ENCODE measurements at regions not wholly inside any gene's neighbourhood (a gene's known extent, or its start where the extent isn't known, plus 50 kb on each side); places are given as distances from the start of the nearest gene placed in this dataset.

DNA sequence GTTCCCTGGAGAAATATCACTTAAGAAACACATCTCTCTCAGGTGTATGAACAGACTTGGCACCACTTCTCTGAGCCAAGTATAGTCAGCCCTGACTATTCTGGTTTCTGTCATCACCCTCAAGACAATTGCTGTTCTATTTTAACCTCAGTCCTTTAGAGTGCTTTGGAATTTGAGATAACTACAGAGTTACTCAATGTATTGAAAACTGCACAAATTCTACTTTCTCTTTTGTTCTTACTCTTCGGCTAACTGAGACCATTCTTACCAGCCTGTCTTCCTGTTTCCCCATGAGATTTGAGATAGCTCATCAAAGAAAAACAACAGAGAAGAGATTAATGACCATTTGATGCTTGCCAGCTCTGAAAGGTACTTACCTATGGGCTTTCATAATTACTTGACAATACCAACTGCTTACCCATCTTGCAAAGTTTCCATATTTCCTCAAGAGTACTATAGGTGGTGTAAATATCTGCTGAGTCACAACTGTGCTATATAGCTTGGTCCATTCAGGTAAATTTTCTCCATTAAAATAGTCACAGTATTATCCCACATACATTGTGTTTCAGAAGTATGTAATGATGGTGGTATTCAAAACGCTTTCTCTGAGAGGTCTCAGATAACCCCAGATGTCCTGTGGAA lies 467.5 kb upstream of the CHST9 start:
- Mint-ChIP-seq H3K36me3 (no peaks in the 10 kb centered on the region), H3K9me3 (peaks cover 0 to 4% of the 10 kb centered on the region in 2 donors), H3K27ac (no peak overlapping the region)
- ATAC-seq (no peak), DNase-seq (ENCODE audit: low spot score in 2 of 2) (no peak)

- DNase-seq (ENCODE audit: low spot score in 2 of 2): no peak
- Mint-ChIP-seq H3K27ac (no peak overlapping the region), H3K9me3 (peaks cover 4% of the 10 kb centered on the region in 2 donors), H3K36me3 (no peaks in the 10 kb centered on the region)
- ATAC-seq: no peak
These were observed 464.5 kb upstream of the CHST9 start for GRCh38 chr18:27649621-27650020.

- H3K27ac Mint-ChIP-seq: no peak overlapping the region
- no peak for ATAC-seq
- peaks cover 7% of the 10 kb centered on the region in 2 donors for H3K9me3 Mint-ChIP-seq
- H3K36me3 Mint-ChIP-seq: no peaks in the 10 kb centered on the region
- DNase-seq (ENCODE audit: low spot score in 2 of 2): no peak
These were observed 460.8 kb upstream of the CHST9 start for GRCh38 chr18:27645929-27646328.

- Mint-ChIP-seq H3K36me3 (no peaks in the 10 kb centered on the region), H3K9me3 (peaks cover 6 to 8% of the 10 kb centered on the region in 2 donors), H3K27ac (no peak overlapping the region)
- ATAC-seq (no peak), DNase-seq (ENCODE audit: low spot score in 2 of 2) (no peak)
These were observed 451.5 kb upstream of the CHST9 start for GRCh38 chr18:27636576-27637085.

DNA sequence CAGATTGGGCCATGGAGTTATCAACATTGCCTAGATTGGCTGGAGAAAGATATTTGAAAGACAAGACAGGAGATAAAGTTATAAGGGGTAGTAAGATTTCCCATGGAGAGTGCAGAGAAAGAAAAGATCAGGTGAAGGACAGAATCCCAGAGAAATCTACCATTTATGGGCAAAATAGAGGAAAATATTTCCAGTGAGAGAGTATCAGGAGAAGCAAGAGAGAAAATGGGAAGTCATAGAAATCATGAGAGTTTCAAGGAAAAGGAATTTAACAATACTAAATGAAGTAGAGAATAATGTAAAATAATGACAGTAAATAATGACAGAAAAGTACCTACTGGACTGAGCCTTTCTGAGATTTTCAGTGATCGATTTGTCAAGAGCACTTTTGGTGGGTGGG lies 447.6 kb upstream of the CHST9 start:
- DNase-seq (ENCODE audit: low spot score in 2 of 2): no peak
- H3K27ac Mint-ChIP-seq: no peak overlapping the region
- H3K9me3 Mint-ChIP-seq: peaks cover 6 to 8% of the 10 kb centered on the region in 2 donors
- no peak for ATAC-seq
- H3K36me3 Mint-ChIP-seq: no peaks in the 10 kb centered on the region

DNA sequence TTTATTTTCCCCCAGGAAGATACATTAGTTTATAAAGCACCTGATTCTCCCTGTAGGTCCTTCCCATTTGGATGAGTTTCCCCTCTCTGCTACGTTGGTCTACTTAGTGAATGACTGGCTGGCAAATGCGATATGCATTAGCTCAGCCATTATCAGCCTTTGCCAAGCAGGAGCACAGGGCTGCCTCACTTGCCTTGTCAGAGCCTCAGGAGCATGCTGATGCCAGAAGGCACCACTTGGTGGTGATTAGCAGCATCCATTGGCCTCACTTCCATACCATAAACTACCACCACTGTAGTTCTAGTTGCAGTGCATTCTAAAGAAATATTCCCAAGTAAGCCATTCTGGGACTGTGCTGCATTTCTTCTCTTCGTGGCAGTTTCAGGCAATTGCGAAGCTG lies 442.8 kb upstream of the CHST9 start:
- no peaks in the 10 kb centered on the region for H3K36me3 Mint-ChIP-seq
- no peak for DNase-seq (ENCODE audit: low spot score in 2 of 2)
- no peaks in the 10 kb centered on the region for H3K9me3 Mint-ChIP-seq
- ATAC-seq: no peak
- H3K27ac Mint-ChIP-seq: no peak overlapping the region

DNA sequence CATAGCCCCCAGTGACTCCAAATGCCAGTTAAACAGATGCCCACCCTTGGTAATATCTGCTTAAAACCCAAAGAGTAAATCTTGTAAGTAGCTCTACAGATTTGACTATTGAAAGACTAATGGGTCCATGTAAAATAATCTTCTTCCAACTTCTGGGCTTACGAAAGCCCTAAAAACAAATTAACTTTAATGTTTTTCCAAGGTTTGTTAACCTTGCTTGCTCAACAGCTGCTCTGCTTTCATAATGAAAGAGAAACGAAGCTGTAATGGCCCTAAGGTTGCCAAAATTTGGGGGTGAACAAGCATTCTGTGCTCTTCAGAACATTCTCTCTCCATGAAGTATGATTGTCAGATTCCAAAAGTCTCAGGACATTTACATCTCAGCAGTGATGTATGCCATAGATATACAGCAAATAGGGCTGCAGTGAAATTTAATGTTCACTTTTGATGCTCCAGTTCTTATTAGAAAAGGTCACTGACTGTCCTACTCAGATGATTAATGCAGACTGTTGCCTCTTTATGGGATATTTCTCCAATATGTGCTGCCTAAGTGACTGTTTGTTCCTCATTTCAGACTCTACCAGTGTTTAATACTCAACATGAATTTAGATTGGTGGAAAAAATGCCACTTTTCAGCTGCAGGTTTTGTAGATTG lies 436.3 kb upstream of the CHST9 start:
- Mint-ChIP-seq H3K9me3 (peaks cover 3 to 10% of the 10 kb centered on the region in 2 donors), H3K27ac (no peak overlapping the region), H3K36me3 (no peaks in the 10 kb centered on the region)
- DNase-seq (ENCODE audit: low spot score in 2 of 2): no peak
- no peak for ATAC-seq

- peaks cover 3 to 14% of the 10 kb centered on the region in 2 donors for H3K9me3 Mint-ChIP-seq
- H3K36me3 Mint-ChIP-seq: no peaks in the 10 kb centered on the region
- H3K27ac Mint-ChIP-seq: no peak overlapping the region
- ATAC-seq (no peak), DNase-seq (ENCODE audit: low spot score in 2 of 2) (no peak)
These were observed 434.8 kb upstream of the CHST9 start for GRCh38 chr18:27619906-27620305.

DNA sequence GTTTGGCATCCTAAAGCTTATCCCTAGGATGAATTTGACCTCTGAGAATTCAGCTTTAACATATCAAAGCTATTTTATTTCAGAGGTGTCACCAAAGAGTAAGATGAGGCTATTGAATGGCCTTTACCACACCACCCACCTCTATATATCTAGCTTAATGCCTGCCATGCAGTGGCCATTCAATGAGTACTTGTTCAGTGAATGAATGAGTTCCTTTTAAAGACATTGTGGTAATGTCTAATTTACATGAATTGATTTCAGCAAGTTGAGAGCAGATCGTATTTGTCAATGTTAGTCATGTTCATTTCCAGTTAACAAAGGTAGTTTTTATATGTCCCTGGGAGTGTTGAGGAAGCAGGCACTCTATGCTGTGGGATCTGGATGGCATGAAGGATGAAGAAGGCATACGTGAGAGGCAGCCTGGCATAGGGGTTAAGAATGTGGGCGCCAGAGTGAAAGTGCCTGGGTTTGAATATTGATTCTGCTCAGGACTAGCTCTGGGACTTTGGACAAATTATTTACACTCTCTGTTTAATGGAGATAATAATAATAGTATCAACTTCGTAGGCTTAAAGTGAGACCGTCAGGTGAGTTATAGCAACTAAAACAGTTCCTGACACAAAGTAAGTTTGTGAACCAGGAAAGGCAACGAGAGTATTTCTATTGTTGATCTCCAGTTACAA lies 434.1 kb upstream of the CHST9 start:
- Mint-ChIP-seq H3K36me3 (no peaks in the 10 kb centered on the region), H3K9me3 (peaks cover 3 to 14% of the 10 kb centered on the region in 2 donors), H3K27ac (no peak overlapping the region)
- no peak for DNase-seq (ENCODE audit: low spot score in 2 of 2)
- no peak for ATAC-seq

DNA sequence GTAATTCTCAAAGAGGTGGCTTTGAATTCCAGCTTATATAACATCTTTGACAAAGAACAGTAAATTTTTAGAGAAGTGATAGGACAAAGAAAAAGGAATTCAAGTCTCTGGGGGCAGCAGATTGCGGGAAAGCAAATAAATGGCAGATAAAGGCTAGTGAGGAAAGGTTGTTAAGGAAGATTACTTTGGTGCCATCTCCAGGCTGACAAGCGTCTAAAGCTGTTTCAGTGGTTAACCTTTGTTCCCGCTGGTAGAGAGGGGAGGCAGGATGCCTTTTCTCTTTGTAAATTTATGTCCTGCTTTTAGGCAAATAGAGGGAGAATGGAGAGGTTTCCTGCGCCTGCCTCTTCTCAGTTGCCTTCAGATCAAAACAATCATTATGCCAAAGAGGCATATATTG lies 431.2 kb upstream of the CHST9 start:
- H3K9me3 Mint-ChIP-seq: peaks cover 3 to 14% of the 10 kb centered on the region in 2 donors
- DNase-seq (ENCODE audit: low spot score in 2 of 2): no peak
- ATAC-seq: no peak
- H3K36me3 Mint-ChIP-seq: no peaks in the 10 kb centered on the region
- H3K27ac Mint-ChIP-seq: no peak overlapping the region

- no peaks in the 10 kb centered on the region for H3K36me3 Mint-ChIP-seq
These were observed 430.1 kb upstream of the CHST9 start for GRCh38 chr18:27614951-27615844.

GRCh38 chr18:27609221-27609620 lies 424.1 kb upstream of the CHST9 start:
- Mint-ChIP-seq H3K36me3 (no peaks in the 10 kb centered on the region), H3K27ac (no peak overlapping the region), H3K9me3 (peaks cover 0 to 7% of the 10 kb centered on the region in 2 donors)
- DNase-seq (ENCODE audit: low spot score in 2 of 2): no peak
- ATAC-seq: no peak

More at GRCh38 chr18:27614951-27615844, 430.1 kb upstream of the CHST9 start:
- peaks cover 3 to 14% of the 10 kb centered on the region in 2 donors for H3K9me3 Mint-ChIP-seq
- DNase-seq (ENCODE audit: low spot score in 2 of 2) (no peak), ATAC-seq (no peak)
- no peak overlapping the region for H3K27ac Mint-ChIP-seq

DNA sequence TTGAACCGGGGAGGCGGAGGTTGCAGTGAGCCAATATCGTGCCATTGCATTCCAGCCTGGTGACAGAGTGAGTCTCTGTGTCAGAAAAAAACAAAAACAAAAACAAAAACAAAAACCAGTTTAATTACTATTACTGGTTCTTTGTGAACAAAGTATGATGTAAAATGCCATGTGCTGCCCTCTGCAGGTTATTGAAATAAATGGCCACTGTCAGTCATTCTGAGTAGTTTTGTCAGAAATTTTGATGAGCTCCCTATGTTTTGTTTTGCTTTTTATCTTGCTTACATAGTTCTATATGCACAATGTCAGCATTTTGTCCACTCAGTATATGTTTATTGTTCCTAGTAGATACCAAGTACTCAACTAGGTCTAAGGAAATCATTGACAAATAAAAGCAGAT lies 423.6 kb upstream of the CHST9 start:
- Mint-ChIP-seq H3K9me3 (peaks cover 0 to 7% of the 10 kb centered on the region in 2 donors), H3K27ac (no peak overlapping the region), H3K36me3 (no peaks in the 10 kb centered on the region)
- DNase-seq (ENCODE audit: low spot score in 2 of 2) (no peak), ATAC-seq (no peak)

- Mint-ChIP-seq H3K9me3 (peaks cover 0 to 7% of the 10 kb centered on the region in 2 donors), H3K36me3 (no peaks in the 10 kb centered on the region), H3K27ac (no peak overlapping the region)
- no peak for DNase-seq (ENCODE audit: low spot score in 2 of 2)
- ATAC-seq: no peak
These were observed 423.1 kb upstream of the CHST9 start for GRCh38 chr18:27608174-27608573.

DNA sequence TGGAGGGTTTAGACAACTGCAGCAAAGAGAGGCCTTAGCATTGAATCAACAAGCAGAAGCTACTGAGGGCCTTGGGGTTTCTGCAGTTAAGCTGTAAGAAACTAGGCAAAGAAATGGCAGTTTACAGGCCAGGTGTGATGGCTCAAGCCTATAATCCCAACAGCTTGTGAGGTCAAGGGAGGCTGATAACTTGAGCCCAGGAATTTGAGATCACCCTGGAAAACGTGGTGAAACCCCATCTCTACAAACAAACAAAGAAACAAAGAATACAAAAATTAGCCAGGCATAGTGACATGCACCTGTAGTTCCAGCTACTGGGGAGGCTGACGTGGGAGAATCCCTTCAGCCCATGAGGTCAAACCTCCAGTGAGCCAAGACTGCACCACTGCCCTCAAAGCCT lies 421.6 kb upstream of the CHST9 start:
- DNase-seq (ENCODE audit: low spot score in 2 of 2) (no peak), ATAC-seq (no peak)
- H3K9me3 Mint-ChIP-seq: peaks cover 0 to 7% of the 10 kb centered on the region in 2 donors
- no peak overlapping the region for H3K27ac Mint-ChIP-seq
- no peaks in the 10 kb centered on the region for H3K36me3 Mint-ChIP-seq

DNA sequence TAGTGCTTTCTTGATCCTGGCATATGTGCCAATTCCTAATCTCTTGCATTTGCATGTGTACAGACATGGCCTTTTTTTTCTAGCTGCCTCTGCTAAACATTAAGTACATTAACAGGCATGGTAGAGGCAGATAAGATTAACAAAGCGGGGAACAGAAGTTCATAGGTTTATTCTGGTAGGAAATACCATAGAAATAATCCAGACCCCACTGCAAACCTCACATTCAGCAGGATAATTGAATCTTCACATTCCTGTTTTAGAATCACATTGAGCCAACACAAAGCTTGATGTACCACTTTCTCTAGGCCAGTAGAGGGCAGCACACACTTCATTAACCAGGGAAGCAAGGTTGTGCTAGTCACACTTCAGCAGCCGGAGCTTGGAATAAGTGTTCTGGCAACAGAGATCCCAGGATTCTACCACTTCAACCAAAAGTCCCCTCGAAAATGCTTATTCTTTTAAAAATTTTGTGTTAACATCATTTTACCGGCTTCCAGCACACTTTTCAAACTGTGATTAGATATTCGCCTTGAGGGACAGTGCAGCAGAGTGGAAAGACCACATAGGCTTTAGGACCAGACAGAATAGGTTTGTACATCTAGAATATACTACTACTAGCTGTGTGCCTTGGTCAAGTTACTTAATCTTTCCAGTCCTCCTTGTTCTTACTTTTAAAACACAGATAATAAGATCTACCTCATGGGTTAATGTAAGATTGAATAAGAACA lies 420.2 kb upstream of the CHST9 start:
- Mint-ChIP-seq H3K9me3 (peaks cover 0 to 7% of the 10 kb centered on the region in 2 donors), H3K36me3 (no peaks in the 10 kb centered on the region), H3K27ac (no peak overlapping the region)
- DNase-seq (ENCODE audit: low spot score in 2 of 2) (peak in 1 of 2 donors; percentile 18), ATAC-seq (no peak)

Data from activated naive CD4-positive, alpha-beta T cell treated with anti-CD3 and anti-CD28 coated beads, Interleukin-2, amount 50 U/mL, for 72 hours (primary cell).